HEK293 (cell line): ENCODE measurements at regions not wholly inside any gene's neighbourhood (a gene's known extent, or its start where the extent isn't known, plus 50 kb on each side); places are given as distances from the start of the nearest gene placed in this dataset.

ENCODE experiments used
- CTCF ChIP-seq: fragments of 450-650 bp; formaldehyde crosslinking; IDR thresholded peaks from 2 replicates; pipeline ENCODE4 v1.5.1; 2016; ENCODE audit warnings: missing biosample characterization, missing genetic modification characterization
- GLI4 ChIP-seq: fragments of 450-650 bp; formaldehyde crosslinking; IDR thresholded peaks from 2 replicates; pipeline ENCODE4 v1.5.1; 2016; ENCODE audit warnings: missing biosample characterization, missing genetic modification characterization
- KLF1 ChIP-seq: fragments of 450-650 bp; formaldehyde crosslinking; IDR thresholded peaks from 2 replicates; pipeline ENCODE4 v1.5.1; 2016; ENCODE audit warnings: missing biosample characterization, missing genetic modification characterization
- REPIN1 ChIP-seq: fragments of 450-650 bp; formaldehyde crosslinking; IDR thresholded peaks from 2 replicates; pipeline ENCODE4 v1.5.1; 2017; ENCODE audit warnings: missing biosample characterization, missing genetic modification characterization, low read depth
- ZFP41 ChIP-seq: fragments of 450-650 bp; formaldehyde crosslinking; IDR thresholded peaks from 2 replicates; pipeline ENCODE4 v1.5.1; 2016; ENCODE audit warnings: missing biosample characterization, missing genetic modification characterization, borderline replicate concordance
- ZNF350 ChIP-seq: fragments of 450-650 bp; formaldehyde crosslinking; IDR thresholded peaks from 2 replicates; pipeline ENCODE4 v1.5.0; 2017; ENCODE audit warnings: missing biosample characterization, mild to moderate bottlenecking, missing genetic modification characterization
- ZNF394 ChIP-seq: fragments of 450-650 bp; formaldehyde crosslinking; IDR thresholded peaks from 2 replicates; pipeline ENCODE4 v1.5.1; 2016; ENCODE audit warnings: missing biosample characterization, missing genetic modification characterization, mild to moderate bottlenecking, moderate library complexity, borderline replicate concordance

GRCh38 chr15:93253681-93254080 lies 164.7 kb upstream of the RGMA start:
- TF ChIP-seq GLI4 (tag by site-specific recombination) (no peak), CTCF (tag by site-specific recombination) (no peak), KLF1 (tag by site-specific recombination) (no peak), ZFP41 (tag by site-specific recombination) (no peak), REPIN1 (tag by site-specific recombination) (no peak), ZNF394 (no peak), ZNF350 (tag by site-specific recombination) (no peak)
